ENCODE measurements at regions not wholly inside any gene's neighbourhood (a gene's known extent, or its start where the extent isn't known, plus 50 kb on each side); places are given as distances from the start of the nearest gene placed in this dataset.

DNA sequence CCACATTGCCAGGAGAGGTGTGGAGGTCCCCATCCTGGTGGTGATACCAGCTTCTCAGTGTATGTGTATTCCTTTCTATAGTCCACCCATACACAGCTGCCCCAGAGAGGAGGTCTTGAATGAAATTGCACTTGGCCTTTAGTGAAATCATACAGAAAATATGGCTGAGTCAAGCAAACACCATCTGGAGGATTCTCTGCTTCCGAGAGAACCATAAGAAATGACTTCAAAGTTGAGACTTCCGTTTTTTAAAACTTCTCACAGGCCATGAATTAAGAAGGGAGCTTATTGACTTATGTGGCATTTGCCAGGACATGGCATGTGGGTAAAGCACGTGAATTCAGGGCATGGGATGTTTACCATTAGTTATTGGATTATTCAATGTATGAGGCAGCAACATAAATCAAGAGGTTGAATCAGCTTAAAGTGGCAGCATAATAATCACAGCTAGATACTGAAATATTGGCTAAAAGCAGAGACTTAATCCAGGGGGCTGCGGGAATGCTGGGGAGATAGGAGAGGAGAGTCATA is 119.1 kb upstream of the MTNR1B start:
- TF ChIP-seq POLR2A (IDR thresholded peaks at IDR 0.05), result no peak
- Histone ChIP-seq H3K4me3 (no peak overlapping the region), H3K27ac (no peak overlapping the region), H3K9me3 (no peaks in the 10 kb centered on the region), H3K36me3 (no peaks in the 10 kb centered on the region), H3K4me1 (no peaks in the 10 kb centered on the region), H3K27me3 (no peaks in the 10 kb centered on the region)
- 69% methylated on average over 4 of the region's 4 CpGs for WGBS, 2 donors
- DNase-seq (ENCODE audit: low spot score in 2 of 2), result no peak

DNA sequence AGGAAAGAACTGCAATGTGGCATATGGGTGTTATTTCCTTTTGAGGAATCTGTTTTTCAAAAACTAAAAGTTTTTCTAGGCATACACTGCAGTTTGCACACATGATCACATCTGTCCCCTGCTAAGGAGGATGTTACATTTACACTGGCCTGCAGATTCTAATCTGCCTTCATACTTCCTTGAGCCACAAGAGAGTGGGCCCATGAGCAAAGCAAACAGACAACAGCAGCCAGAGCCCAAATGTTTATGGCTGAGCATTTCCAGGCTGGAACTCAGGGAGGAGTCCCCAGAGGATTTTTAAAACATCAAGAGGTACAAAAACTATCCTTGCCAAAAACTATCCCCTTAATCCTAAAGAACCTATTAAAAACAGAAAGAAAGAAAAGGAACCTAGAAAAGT is 117.2 kb upstream of the MTNR1B start:
- no peak overlapping the region for H3K27ac ChIP-seq
- DNase-seq (ENCODE audit: low spot score in 2 of 2), result no peak
- H3K4me1 ChIP-seq, result no peaks in the 10 kb centered on the region
- H3K9me3 ChIP-seq, result no peaks in the 10 kb centered on the region
- TF ChIP-seq EP300 (IDR thresholded peaks at IDR 0.05), result no peak
- TF ChIP-seq POLR2A (IDR thresholded peaks at IDR 0.05), result no peak
- TF ChIP-seq, protein P1, sequence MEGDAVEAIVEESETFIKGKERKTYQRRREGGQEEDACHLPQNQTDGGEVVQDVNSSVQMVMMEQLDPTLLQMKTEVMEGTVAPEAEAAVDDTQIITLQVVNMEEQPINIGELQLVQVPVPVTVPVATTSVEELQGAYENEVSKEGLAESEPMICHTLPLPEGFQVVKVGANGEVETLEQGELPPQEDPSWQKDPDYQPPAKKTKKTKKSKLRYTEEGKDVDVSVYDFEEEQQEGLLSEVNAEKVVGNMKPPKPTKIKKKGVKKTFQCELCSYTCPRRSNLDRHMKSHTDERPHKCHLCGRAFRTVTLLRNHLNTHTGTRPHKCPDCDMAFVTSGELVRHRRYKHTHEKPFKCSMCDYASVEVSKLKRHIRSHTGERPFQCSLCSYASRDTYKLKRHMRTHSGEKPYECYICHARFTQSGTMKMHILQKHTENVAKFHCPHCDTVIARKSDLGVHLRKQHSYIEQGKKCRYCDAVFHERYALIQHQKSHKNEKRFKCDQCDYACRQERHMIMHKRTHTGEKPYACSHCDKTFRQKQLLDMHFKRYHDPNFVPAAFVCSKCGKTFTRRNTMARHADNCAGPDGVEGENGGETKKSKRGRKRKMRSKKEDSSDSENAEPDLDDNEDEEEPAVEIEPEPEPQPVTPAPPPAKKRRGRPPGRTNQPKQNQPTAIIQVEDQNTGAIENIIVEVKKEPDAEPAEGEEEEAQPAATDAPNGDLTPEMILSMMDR (IDR thresholded peaks at IDR 0.05), result no peak
- no peaks in the 10 kb centered on the region for H3K36me3 ChIP-seq
- no peak overlapping the region for H3K4me3 ChIP-seq
- no peaks in the 10 kb centered on the region for H3K27me3 ChIP-seq

DNA sequence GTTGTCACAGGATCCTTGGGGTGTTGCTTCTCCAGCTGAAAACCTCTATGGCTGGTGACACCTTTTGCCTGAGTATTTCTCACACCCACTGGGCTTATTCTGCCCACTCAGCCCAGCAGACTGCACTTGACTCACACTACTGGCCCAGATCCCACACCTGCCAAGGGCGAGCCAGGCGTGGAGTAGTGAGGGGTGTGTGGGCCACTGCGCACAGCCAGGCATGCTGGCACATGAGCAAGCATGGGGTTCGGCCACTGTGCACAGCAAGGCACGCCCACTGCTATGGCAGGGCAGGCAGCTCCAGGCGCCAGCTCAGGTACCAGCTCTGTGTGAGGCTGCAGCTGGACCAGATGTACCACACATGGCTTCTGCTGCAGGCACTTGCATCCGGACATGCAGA is 116.5 kb upstream of the MTNR1B start:
- H3K27me3 ChIP-seq, result no peaks in the 10 kb centered on the region
- H3K27ac ChIP-seq, result no peak overlapping the region
- no peak for DNase-seq (ENCODE audit: low spot score in 2 of 2)
- 76 to 93% methylated on average over 3 to 4 of the region's 7 CpGs for WGBS, 2 donors
- no peaks in the 10 kb centered on the region for H3K9me3 ChIP-seq
- H3K36me3 ChIP-seq, result no peaks in the 10 kb centered on the region
- TF ChIP-seq POLR2A (IDR thresholded peaks at IDR 0.05), result no peak
- no peak for TF ChIP-seq EP300 (IDR thresholded peaks at IDR 0.05)
- TF ChIP-seq, protein P1 (IDR thresholded peaks at IDR 0.05), result no peak
- no peaks in the 10 kb centered on the region for H3K4me1 ChIP-seq
- no peak overlapping the region for H3K4me3 ChIP-seq

DNA sequence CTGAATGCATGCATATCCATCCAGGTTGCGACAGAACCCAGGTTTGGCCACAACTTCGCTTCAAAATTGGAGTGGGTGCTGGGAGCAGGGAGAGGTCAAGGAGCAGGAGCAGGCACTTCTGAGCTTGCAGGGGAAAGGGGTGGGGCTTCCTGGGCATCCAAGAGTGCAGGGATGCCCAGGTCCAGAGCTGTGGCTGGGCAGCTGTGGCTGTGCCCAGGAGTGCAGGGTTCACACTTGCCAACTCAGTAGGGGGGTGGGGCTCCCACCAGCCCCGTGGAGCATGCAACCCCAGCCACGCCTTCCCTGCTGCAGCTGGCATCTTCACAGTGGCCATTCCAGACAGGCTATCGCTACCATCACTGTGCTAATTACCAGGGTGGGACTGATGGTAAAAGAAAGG is 115.3 kb upstream of the MTNR1B start:
- Histone ChIP-seq H3K27me3 (no peaks in the 10 kb centered on the region), H3K4me3 (no peak overlapping the region), H3K9me3 (no peaks in the 10 kb centered on the region), H3K27ac (no peak overlapping the region), H3K4me1 (peaks cover 0 to 9% (median 0%) of the 10 kb centered on the region in 4 donors), H3K36me3 (no peaks in the 10 kb centered on the region)
- no peak for TF ChIP-seq EP300 (IDR thresholded peaks at IDR 0.05)
- no peak for DNase-seq (ENCODE audit: low spot score in 2 of 2)
- 71 to 72% methylated on average over 5 of the region's 5 CpGs for WGBS, 2 donors

DNA sequence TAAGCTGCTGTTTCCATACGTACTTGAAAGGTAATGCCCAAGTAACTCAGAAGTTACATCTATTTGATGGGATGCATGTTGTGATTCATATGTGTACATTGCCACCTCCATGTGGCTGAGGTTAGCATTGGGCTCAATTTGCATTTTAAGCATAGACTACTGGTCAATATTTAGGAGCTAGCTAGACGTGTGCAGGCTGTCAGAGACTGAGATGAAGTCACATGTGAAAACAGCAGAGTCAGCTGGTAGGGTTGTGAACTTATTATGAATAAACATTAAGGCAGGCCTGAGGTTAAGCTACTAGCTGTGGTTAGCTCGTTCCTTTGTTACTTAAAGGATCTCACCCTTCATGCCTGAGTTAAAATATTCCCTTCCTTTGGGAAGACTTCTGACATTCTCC is 114.5 kb upstream of the MTNR1B start:
- H3K9me3 ChIP-seq, result no peaks in the 10 kb centered on the region
- DNase-seq (ENCODE audit: low spot score in 2 of 2), result no peak
- H3K36me3 ChIP-seq, result no peaks in the 10 kb centered on the region
- TF ChIP-seq, protein P1 (IDR thresholded peaks at IDR 0.05), result no peak
- no peak for TF ChIP-seq POLR2A (IDR thresholded peaks at IDR 0.05)
- TF ChIP-seq EP300 (IDR thresholded peaks at IDR 0.05), result no peak
- WGBS, 2 donors, result 43 to 48% methylated on average over 3 of the region's 3 CpGs
- peaks cover 0 to 17% (median 0%) of the 10 kb centered on the region in 4 donors for H3K4me1 ChIP-seq
- no peak overlapping the region for H3K27ac ChIP-seq
- H3K4me3 ChIP-seq, result no peak overlapping the region
- H3K27me3 ChIP-seq, result no peaks in the 10 kb centered on the region

DNA sequence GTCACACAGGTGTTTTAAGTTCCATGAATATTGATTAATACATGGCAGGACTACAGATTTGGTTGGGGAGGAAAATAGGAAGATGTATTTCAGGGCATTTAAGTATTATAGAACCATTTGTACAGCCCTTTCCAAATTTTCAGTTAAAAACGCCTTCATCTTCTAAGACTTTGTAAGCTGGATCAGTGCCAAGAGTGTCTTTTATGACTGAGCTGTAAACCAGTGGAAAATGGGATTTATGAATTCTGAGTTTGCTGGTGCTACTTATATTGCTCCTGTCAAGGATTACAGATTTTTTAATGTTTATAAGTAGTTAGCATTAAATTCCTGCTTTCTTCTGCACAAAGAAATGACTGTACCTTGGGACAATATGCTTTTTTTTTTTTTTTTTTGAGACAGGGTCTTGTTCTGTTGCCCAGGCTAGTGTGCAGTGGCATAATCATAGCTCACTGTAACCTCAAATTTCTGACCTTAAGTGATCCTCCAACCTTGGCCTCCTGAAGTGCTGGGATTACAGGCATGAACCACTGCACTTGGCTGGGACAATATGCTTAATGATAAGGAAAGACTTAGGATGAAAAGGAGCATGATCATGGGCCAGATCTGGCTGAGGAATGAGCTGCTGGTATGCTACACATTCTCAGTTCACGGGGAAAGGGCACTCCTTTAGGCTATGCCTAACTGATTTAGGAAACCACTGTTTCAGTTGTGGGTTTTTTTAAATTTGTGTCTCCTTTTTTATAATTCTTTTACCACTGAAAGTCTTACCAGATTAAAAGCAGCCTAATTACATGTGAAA is 113.6 kb upstream of the MTNR1B start:
- Histone ChIP-seq H3K27ac (no peak overlapping the region), H3K4me1 (peaks cover 0 to 22% (median 0%) of the 10 kb centered on the region in 4 donors), H3K4me3 (no peak overlapping the region), H3K27me3 (no peaks in the 10 kb centered on the region), H3K9me3 (no peaks in the 10 kb centered on the region), H3K36me3 (no peaks in the 10 kb centered on the region)
- DNase-seq (ENCODE audit: low spot score in 2 of 2), result no peak
- 38 to 49% methylated on average over 2 of the region's 2 CpGs for WGBS, 2 donors
- no peak for TF ChIP-seq EP300 (IDR thresholded peaks at IDR 0.05)
- TF ChIP-seq POLR2A (IDR thresholded peaks at IDR 0.05), result no peak
- TF ChIP-seq, protein P1 (IDR thresholded peaks at IDR 0.05), result no peak
